OCI-M2 (cell line): ENCODE measurements at regions not wholly inside any gene's neighbourhood (a gene's known extent, or its start where the extent isn't known, plus 50 kb on each side); places are given as distances from the start of the nearest gene placed in this dataset.

Source experiments
- DNase-seq: peaks from one replicate; lab custom pipeline; 2025; ENCODE audit not compliant: unreplicated experiment; lab: John Stamatoyannopoulos, UW

DNA sequence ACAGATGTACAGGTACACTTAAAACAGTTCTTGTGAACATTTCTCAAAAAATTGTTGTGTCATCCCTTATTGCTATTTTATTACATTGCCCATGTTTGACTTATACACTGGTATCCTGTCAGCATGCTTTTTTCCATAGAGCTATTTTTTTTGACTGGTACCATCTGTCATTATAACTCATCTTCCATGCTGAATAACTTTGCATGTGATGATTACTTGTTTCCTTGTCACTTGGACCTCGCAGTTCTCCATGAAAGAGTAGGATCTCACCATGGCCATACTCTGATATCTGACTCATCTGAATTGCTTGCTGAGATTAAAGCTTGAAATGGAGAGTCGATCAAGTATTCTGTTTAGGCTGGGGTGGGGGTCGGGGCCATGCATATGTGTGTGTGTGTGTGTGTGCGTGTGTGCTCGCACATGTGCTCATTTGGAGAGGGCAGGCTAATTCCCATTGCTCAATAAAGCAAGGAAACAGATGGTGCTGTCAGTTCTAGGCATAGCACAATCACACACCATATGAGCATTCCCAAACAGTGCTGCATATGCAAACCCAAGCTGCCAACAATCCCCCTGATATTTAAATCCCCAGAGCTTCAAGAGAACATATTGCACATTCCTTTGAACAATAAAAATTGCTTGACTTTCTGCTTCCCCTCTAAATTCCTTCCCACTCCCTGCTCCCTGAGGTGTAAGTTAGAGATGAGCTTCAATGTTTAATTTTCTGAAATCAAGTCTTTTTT lies 62.9 kb downstream of the NHLRC3 start:
- no peak for DNase-seq

DNA sequence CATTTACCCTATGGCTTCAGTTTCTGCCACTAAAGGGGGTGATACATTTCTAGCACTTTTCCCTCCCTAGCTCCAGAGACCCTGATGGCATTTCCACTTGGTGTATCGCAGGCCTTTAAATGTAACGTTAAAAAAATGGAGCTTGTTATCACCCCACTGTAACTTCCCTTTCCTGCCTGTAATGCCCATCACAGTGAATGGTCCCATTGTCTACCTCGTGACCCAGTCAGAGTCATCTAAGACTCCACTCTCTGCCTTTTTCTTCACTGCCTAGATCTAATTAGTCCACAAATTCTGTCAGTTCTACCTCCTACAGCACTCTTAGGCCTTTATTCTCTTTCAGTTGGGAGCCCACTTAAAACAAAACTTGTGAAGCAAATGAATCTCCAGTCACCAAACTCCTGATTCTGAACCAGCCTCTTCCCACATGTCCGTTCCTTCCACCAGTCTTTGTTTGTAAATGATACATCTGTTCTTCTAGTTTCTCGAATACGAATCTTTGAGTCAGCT lies 64.8 kb downstream of the NHLRC3 start:
- DNase-seq = no peak

DNA sequence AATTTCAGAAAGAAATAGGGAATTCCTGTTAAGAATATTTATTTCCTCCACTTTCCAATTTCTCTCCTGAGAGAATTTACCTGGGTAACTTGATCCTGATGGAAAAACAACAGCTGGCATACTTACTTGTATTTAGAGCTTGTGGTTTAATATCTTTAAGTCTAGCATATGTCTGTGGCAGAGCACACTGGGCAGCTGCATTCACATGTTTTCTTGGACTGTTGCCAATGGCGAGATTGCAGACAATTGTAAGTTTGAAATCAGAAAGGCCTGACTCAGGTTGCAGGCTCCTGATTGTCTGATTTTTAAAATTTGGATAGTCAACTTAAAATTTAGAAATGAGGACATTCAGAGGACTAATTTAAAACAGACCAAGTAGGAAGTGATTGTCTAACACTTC lies 66.9 kb downstream of the NHLRC3 start:
- DNase-seq = no peak

DNA sequence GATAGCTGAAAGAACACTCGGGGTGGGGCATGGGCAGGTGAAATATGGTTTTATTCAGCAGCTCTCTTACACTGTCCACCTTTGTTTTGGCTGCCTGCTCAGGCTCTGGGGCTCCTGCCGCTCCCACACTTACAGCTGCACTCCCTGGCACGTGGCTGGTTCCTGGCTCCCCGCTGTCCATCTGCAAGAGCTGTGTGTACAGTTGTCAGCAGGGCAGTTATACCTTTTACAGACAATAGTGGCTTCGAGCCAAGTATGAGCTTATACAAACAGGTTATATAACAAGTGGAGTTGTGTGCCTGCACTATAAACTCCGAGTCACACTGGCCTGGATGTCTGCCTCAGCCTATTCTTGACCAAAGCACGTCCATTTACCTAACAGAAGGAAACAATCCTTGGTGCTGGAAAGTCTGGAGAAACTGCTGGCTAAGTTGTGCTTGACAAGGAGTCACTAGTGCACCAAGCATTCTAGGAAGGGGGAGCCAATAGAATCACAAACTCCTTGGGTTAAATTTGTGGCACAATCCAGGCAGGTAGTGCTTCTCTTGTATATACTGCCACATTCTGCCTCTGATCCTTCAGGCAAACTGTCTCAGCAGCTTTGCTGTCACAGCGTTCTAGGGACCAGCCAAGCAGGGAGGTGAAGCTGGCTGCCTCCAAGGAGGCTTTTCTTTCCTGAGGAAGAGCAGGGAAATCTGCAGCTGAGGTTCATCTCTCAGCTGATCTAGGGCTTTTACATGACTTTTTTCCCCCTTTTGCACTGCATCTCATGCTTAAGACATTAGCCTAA lies 68.2 kb downstream of the NHLRC3 start:
- DNase-seq = no peak

DNA sequence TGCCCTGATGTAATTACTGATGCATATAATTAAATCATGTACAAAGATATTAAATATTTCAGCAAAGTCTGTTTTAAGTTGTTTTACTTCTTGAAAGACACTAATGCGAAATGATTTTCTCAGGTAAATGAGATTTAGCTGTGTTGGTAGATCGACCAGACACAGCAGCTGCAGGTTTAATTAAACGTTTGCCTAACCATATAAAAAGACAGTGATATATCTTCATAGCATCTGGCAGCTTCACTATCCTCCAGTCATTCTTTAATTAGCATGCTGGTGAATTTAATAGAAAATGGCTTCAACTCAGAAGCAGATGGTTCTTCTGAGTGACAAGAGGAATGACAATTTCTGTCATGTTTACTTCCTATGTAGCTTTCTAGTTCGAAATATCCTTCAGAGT lies 69.3 kb downstream of the NHLRC3 start:
- DNase-seq = no peak

DNA sequence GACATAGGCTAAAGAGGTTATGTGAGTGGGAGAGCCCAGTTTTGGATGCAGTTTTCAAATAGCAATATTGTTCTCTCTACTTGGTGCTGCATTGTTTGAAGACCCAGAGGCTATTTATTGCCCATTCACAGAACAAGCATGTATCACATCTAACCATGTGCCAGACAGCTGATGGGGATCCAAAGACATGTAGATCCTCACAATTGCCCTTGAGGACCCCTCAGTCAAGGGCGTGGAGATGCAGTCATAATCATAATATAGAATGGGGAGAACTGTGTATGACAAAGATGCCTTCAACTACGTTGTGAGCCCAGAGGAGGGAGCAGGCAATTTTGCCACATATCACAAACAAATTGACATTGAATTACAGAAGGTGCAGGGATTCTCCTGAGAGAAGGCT lies 70.5 kb downstream of the NHLRC3 start:
- no peak for DNase-seq

DNA sequence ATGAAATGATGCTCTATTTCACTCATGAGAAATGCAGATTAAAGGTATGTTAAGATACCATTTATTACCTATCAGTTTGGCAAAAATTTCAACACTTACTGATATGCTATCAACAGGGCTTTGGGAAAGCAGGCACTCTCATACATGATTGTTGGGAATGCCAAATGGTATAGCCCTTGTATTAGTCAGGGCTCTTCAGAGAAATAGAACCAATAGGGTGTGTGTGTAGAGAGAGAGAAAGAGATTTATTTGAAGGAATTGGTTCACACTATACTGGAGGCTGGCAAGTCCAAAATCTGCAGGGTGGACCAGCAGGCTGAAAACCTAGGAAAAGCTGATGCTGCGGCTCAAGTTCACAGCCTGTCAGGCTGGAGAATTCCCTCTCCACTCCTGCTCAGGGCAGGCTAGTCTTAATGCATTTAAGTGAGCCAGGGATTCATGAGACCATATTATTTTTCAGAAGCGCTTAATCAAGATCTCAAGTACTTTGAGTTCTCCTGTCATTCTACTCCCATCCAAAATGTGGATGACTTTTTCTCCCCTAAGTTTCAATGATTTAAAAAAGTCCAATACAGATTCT lies 72.4 kb downstream of the NHLRC3 start:
- DNase-seq = no peak

DNA sequence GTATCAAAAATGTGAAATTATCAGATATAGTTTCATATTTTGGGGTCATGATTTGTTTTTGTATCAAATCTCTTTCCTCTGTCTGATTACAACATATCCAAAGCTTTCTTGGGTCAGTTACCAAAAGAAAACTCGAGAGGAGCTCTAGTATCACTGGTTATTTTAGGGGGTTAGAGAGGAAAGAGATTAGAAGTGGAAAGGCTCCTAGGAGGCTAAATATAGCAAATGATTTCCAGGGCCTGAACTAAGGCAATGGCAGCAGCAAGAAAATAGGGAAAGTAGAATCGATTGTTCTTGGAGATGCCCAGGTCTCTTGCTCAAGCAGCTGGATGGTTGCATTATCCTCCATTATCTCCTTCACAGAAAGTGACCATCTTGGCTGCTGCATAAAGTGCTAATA lies 72.9 kb downstream of the NHLRC3 start:
- no peak for DNase-seq

DNA sequence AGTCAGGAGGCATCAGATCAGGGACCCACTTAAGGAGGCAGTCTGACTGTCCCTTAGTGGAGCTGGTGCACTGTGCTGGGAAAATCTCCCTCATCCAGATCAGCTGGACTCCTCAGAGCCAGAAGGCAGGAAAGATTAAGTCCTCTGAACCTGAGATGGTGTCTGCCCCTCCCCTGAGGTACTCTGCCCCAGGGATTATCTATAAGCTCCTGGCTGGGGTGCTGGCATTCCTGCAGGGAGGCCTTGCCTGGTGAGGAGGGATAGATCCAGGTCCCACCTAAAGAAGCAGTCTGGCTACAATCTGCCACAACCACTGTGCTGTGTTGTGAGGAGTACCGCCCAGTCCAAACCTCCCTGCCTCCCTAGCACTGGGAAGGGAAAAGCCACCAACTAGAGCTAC lies 81.2 kb downstream of the NHLRC3 start:
- DNase-seq = no peak

DNA sequence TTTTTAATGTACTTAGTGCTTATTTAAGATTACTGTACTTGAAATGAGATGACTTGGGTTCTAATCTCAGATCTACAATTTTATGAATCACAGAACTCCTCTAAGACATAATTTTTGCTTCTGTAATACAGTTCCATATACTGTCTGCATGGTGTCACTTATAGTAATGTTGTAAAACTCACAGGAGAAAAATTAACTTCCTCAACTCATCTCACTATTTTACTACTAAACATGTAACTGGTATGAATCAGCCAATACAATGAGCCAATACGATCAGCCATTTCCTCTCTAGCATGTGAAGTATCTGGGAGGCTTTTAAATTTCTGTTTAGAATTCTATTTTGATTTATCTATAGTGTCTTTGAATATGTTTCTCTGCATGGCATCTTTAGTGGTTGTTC lies 85.3 kb downstream of the NHLRC3 start:
- no peak for DNase-seq

DNA sequence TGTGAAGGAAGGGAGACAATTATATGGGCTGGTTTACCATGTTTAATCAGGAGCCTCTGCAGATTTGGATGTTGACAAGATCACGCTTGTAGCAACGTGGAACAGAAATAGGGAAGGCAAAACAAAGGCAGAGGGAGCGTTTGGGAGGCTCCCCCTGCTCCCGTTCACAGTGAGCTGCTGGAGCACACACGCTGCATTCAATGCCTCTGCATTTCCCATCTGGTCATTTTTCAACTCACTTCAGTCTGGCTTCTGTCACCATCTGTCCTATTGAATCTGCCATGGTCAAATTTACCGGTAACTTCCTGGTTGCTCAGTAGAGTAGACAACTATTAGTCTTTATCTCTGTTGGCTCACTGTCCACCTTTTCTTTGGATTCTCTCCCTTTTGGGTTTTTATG lies 91.0 kb downstream of the NHLRC3 start:
- no peak for DNase-seq

DNA sequence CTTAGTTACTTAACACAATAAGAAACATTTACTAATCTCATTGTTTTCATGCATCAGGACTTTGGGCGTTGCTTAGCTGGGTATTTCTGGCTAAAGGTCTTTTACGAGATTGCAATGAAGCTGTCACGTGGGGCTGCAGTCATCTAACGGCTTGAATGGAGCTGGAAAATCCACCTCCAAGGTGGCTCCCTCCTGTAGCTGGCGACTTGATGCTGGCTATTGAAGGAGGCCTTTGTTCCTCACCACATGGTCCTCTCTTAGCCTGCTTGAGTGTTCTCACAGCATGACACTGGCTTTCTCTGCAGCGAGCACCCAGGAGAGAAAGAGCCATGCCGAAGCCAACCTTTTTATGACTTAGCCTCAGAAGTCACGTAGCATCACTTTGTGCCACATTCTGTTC lies 92.0 kb downstream of the NHLRC3 start:
- DNase-seq = no peak

DNA sequence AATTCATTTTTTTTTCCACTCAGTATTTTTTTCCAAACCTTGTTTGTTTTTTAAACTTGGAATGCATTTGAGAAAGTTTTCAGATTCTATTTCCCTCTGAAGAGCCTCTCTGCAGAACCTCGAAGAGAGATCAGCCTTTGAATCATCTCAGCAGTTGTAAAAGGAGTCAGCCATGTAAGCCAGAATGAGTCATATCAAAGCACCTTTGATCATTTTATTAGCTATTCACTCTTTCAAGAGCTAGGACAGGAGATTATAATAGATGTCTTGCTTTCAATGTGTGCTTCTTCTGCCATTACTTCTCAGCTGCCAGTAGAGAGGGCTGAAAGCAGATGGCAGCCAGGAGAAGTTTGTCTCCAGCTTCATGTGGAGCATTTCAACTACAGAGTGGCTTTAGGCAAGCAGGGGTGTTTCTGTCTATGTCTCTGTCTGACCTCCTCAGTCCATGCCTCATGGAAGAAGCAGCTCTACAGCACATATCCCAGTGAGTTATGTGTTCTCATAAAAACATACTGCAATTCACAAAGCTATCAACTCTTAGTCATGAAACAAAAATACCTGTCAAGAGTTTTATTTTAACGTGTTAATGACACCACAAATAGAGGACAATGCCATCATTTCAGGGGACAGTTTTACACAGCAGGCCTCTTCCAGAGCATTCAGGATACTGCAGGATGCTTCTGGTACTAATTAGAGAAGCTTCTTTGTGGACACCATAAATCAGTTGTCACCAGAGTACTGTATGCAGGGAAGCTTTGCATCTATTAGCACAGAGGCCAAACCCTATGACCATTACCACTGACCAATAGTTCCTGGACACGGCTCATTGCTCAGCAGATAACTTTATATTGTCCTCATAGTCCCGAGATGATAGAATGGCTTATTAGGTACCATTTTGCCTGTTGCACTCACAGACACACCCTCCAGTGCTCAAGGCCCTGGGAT lies 94.3 kb downstream of the NHLRC3 start:
- no peak for DNase-seq

DNA sequence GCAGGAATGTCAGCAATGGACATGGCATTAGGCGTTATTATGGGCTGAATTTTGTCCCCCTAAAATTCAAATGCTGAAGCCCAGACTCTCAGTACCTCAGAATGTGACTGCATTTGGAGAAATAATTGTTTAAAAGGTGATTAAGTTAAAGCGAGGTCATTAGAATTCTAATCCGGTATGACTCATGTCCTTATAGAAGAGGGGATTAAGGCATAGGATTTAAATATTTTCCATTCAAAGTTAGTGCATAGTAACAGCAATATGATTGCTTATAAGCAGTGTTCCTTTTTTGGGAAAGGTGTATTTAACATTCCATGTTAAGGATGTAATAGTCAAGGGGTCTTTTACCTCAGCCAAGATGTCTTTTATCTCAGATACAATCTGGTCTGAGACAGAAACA lies 95.5 kb downstream of the NHLRC3 start:
- no peak for DNase-seq

DNA sequence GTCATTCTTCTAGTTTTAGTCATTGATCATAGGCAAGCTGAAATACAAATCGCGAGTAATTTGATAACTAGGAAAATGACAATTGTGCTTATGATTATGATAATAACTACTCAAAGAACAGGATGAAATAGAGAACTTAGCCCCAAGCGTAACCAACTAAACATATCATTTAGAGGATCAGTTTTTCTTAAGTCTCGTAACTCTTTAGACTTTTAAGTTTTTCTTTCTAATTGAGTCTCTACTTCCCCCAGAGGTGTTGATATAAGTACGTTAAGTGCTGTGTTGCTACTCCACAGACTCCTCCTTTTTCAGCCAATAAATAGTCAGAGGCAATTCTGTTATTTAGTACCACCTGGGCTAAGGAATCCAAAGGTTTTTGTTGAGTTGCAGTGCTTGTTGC lies 96.3 kb downstream of the NHLRC3 start:
- DNase-seq = no peak

DNA sequence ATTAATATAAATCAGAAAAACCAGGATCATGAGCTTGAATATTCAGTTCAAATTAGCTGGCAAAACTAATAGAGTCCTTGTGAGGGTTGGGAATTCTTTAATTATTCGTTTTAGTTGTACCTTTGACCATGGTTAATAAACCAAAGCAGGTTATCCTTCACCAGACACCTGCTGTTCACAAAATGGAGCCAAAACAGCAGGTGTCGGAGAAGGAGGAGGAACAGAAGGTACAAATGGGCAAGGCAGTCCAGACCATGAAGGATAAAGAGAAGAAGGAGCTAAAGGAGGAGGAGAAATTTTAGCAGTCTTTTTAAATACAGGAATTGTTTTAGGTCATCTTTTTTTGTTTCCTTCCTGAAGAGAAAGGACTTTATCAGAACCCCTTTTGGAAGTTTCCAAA lies 106.1 kb downstream of the NHLRC3 start:
- no peak for DNase-seq

DNA sequence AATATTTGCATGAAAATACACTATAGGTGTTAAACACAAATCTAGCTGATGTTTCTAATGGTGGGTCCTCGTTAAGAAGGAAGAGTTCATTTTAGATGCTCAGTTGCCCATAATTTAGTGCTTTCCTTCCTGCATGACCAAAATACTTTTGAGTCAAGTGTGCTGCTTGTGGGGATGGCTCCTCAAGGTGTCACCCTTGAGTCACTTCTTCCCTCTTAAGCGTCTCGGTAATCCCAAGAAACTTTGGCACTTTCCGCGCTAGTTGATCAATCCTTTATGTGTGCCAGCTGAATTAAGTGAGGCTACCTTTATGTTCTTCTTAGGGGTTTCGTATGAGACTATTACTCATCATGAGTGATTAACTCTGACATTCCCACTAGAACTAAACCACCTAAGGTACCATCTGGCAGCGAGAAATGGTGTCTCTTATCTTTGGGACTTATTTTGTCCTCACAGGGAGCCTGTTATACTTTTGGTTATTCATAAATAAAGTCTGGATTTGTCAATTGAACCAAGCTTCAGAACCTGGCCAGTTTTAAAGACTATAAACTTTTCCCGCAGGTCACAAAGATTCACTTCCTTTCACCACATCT lies 106.8 kb downstream of the NHLRC3 start:
- DNase-seq = no peak

DNA sequence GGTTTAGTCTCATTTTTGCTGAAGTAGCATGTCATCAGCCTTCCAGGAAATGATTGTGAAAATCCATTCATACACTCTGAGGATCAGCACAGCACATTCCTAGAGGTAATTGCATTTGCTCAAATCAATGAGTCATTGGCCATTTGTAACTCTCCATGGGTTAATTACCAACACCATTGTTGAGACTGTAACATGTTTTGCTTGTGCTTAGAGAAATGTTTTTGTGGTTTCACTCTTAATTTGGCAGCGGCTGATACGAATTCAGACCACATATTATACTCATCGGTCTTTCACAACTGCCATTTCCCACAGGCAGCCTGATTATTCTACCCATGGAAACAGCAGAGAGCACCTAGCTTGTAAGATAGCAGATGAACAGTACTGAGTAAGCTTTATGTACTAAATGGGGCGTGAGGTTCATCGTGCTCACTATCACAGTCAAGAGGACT lies 110.3 kb downstream of the NHLRC3 start:
- no peak for DNase-seq

DNA sequence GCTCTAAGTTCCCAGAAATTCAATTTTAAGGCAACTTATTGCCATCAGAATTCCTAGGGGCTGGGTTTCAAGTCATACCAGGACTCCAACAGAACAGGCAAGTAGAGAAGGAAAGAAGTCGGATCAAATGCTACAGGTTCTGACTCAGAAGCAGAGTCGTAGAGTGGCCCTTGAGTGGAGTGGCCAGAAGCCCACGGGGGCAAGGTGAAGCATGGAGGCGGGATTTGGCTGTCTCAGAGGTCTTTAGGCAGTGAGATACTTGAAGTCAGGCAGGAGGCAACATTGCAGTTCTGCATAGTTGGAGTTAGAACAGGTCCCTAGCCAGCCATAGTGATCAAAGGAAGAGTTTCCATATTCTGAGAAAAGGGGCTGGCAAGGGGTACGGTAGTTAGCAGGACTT lies 111.6 kb downstream of the NHLRC3 start:
- DNase-seq = no peak

DNA sequence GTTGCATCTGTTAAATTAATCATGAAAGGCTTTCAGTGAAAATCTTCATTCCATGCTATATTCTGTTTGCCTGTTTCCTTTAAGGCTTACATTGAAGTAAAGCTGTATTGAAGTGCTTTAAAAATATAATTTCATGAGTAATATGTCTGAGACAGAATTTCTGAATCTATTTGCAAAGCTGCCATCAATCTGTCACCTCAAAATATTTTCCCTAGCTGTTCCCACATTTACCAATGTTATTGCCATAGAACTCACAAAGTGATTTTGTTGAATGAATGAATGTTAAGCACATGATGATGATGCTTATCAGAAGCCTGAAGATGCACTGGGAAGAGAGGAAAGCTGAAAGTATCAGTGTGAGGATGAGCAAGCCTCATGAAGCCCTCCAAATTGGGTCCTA lies 115.8 kb downstream of the NHLRC3 start:
- DNase-seq = no peak

DNA sequence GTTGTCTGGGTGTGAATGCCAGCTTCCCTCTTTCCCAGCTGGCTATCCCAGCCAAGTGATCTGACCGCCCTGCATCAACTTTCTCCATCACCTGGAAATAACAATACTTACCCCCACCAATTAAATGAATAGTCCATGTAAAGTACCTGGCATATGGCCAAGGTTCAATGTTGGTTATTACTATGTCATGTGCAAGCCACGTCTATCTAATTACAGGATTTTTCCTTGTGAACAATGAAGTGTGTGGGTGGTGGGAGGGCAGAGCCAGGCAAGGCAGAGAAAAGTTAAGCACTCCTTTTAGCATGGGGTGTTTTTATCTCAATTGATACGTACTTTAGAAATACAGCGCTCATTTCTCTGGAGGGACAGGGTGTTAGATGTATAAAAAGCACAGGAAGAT lies 121.1 kb downstream of the NHLRC3 start:
- no peak for DNase-seq
